Lower leg skin (tissue), 3 donors: ENCODE measurements at regions not wholly inside any gene's neighbourhood (a gene's known extent, or its start where the extent isn't known, plus 50 kb on each side); places are given as distances from the start of the nearest gene placed in this dataset.

Source experiments
- POLR2A ChIP-seq, 2 donors: fragments of 450-650 bp; IDR thresholded peaks; one replicate each; pipeline ENCODE4 v1.6.1; 2016 to 2017; ENCODE audit warnings: antibody characterized with exemption in 2 of 2, mild to moderate bottlenecking in 1 of 2, moderate library complexity in 1 of 2
- TF ChIP-seq, protein P1 (sequence below), 3 donors: fragments of 450-650 bp; IDR thresholded peaks; one replicate each; pipeline ENCODE4 v1.5.1; 2016; ENCODE audit warnings: antibody characterized with exemption in 3 of 3, mild to moderate bottlenecking in 3 of 3, moderate library complexity in 2 of 3

DNA sequence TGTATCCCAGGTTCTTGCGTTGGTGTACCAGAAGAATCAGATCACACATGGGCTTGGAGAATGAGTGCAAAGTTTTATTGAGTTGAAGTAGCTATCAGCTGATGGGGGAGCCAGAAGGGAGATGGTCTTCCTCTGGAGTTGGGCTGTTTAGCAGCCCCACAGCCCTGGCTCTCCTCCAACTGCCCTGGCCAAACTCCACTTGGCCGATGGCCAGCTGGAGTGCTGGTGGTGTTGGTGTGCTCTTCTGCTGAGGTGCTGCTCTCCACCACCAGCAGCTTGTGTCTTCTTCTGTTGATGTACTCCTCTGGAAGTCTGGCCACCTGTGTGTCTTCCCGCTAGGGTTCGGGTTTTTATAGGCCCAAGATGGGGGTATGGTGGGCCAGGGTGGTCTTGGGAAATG is 172.8 kb downstream of the TINAG start:
- TF ChIP-seq, protein P1, sequence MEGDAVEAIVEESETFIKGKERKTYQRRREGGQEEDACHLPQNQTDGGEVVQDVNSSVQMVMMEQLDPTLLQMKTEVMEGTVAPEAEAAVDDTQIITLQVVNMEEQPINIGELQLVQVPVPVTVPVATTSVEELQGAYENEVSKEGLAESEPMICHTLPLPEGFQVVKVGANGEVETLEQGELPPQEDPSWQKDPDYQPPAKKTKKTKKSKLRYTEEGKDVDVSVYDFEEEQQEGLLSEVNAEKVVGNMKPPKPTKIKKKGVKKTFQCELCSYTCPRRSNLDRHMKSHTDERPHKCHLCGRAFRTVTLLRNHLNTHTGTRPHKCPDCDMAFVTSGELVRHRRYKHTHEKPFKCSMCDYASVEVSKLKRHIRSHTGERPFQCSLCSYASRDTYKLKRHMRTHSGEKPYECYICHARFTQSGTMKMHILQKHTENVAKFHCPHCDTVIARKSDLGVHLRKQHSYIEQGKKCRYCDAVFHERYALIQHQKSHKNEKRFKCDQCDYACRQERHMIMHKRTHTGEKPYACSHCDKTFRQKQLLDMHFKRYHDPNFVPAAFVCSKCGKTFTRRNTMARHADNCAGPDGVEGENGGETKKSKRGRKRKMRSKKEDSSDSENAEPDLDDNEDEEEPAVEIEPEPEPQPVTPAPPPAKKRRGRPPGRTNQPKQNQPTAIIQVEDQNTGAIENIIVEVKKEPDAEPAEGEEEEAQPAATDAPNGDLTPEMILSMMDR (IDR thresholded peaks at IDR 0.05), result no peak
- no peak for TF ChIP-seq POLR2A (IDR thresholded peaks at IDR 0.05)
